ENCODE measurements at regions not wholly inside any gene's neighbourhood (a gene's known extent, or its start where the extent isn't known, plus 50 kb on each side); places are given as distances from the start of the nearest gene placed in this dataset.

GRCh38 chr9:129391221-129391661 is 213.2 kb upstream of the IER5L start:
- H3K4me3 ChIP-seq (ENCODE audit: low read depth, low read length) = no peak overlapping the region
- ChIA-PET CTCF (interaction anchor here (0.7 to 1.0 kb wide), 3 partner anchors 18 to 1120 kb away, joined by 3 to 5 read pairs (median 4); no protein-coding TSS in a partner anchor), POLR2A (no interaction called here)
- H3K9me3 ChIP-seq (ENCODE audit: control insufficient read depth, insufficient read depth, low read depth, low read length) = no peaks in the 10 kb centered on the region
- H3K27ac ChIP-seq (ENCODE audit: extremely low read depth, low read depth, low read length) = no peak overlapping the region
- no peaks in the 10 kb centered on the region for H3K4me1 ChIP-seq (ENCODE audit: control insufficient read depth, insufficient read depth, low read length)
- TF ChIP-seq ZXDB (tag by site-specific recombination; IDR thresholded peaks at IDR 0.05) (no peak), ZNF433 (tag by site-specific recombination; IDR thresholded peaks at IDR 0.05; ENCODE audit: low read depth) (no peak)
- no peaks in the 10 kb centered on the region for H3K36me3 ChIP-seq (ENCODE audit: control insufficient read depth in 2 of 2, insufficient read depth in 1 of 2, low read length in 2 of 2)

GRCh38 chr9:129390541-129390940 is 212.5 kb upstream of the IER5L start:
- ChIA-PET POLR2A (no interaction called here), CTCF (interaction anchor here (0.7 to 1.0 kb wide), 2 partner anchors 221 to 1120 kb away, joined by 4 to 5 read pairs; no protein-coding TSS in a partner anchor)
- Histone ChIP-seq H3K36me3 (ENCODE audit: control insufficient read depth in 2 of 2, insufficient read depth in 1 of 2, low read length in 2 of 2) (no peaks in the 10 kb centered on the region), H3K4me1 (ENCODE audit: control insufficient read depth, insufficient read depth, low read length) (no peaks in the 10 kb centered on the region), H3K27ac (ENCODE audit: extremely low read depth, low read depth, low read length) (no peak overlapping the region), H3K9me3 (ENCODE audit: control insufficient read depth, insufficient read depth, low read depth, low read length) (no peaks in the 10 kb centered on the region), H3K4me3 (ENCODE audit: low read depth, low read length) (no peak overlapping the region)
- TF ChIP-seq, protein P1, sequence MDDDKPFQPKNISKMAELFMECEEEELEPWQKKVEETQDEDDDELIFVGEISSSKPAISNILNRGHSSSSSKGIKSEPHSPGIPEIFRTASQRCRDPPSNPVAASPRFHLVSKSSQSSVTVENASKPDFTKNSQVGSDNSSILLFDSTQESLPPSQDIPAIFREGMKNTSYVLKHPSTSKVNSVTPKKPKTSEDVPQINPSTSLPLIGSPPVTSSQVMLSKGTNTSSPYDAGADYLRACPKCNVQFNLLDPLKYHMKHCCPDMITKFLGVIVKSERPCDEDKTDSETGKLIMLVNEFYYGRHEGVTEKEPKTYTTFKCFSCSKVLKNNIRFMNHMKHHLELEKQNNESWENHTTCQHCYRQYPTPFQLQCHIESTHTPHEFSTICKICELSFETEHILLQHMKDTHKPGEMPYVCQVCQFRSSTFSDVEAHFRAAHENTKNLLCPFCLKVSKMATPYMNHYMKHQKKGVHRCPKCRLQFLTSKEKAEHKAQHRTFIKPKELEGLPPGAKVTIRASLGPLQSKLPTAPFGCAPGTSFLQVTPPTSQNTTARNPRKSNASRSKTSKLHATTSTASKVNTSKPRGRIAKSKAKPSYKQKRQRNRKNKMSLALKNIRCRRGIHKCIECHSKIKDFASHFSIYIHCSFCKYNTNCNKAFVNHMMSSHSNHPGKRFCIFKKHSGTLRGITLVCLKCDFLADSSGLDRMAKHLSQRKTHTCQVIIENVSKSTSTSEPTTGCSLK (tag by site-specific recombination; IDR thresholded peaks at IDR 0.05) = no peak
- no peak for TF ChIP-seq PRDM4 (tag by site-specific recombination; IDR thresholded peaks at IDR 0.05)
- no peak for TF ChIP-seq ZNF155 (tag by site-specific recombination; IDR thresholded peaks at IDR 0.05)
- no peak for TF ChIP-seq GLI4 (tag by site-specific recombination; IDR thresholded peaks at IDR 0.05)
- TF ChIP-seq ZNF404 (tag by site-specific recombination; IDR thresholded peaks at IDR 0.05) = no peak
- TF ChIP-seq ZNF585B (tag by site-specific recombination; IDR thresholded peaks at IDR 0.05) = no peak
- TF ChIP-seq ZNF398 (tag by site-specific recombination; IDR thresholded peaks at IDR 0.05) = no peak
- TF ChIP-seq, protein P2, sequence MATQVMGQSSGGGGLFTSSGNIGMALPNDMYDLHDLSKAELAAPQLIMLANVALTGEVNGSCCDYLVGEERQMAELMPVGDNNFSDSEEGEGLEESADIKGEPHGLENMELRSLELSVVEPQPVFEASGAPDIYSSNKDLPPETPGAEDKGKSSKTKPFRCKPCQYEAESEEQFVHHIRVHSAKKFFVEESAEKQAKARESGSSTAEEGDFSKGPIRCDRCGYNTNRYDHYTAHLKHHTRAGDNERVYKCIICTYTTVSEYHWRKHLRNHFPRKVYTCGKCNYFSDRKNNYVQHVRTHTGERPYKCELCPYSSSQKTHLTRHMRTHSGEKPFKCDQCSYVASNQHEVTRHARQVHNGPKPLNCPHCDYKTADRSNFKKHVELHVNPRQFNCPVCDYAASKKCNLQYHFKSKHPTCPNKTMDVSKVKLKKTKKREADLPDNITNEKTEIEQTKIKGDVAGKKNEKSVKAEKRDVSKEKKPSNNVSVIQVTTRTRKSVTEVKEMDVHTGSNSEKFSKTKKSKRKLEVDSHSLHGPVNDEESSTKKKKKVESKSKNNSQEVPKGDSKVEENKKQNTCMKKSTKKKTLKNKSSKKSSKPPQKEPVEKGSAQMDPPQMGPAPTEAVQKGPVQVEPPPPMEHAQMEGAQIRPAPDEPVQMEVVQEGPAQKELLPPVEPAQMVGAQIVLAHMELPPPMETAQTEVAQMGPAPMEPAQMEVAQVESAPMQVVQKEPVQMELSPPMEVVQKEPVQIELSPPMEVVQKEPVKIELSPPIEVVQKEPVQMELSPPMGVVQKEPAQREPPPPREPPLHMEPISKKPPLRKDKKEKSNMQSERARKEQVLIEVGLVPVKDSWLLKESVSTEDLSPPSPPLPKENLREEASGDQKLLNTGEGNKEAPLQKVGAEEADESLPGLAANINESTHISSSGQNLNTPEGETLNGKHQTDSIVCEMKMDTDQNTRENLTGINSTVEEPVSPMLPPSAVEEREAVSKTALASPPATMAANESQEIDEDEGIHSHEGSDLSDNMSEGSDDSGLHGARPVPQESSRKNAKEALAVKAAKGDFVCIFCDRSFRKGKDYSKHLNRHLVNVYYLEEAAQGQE (tag by site-specific recombination; IDR thresholded peaks at IDR 0.05) = no peak
- TF ChIP-seq KLF17 (tag by site-specific recombination; IDR thresholded peaks at IDR 0.05) = no peak
- TF ChIP-seq KLF1 (tag by site-specific recombination; IDR thresholded peaks at IDR 0.05) = no peak
- no peak for TF ChIP-seq ZNF621 (tag by site-specific recombination; IDR thresholded peaks at IDR 0.05)
- TF ChIP-seq ZNF341 (tag by site-specific recombination; IDR thresholded peaks at IDR 0.05; ENCODE audit: low read depth) = no peak
- no peak for TF ChIP-seq ZNF571 (tag by site-specific recombination; IDR thresholded peaks at IDR 0.05)
- TF ChIP-seq, protein P3, sequence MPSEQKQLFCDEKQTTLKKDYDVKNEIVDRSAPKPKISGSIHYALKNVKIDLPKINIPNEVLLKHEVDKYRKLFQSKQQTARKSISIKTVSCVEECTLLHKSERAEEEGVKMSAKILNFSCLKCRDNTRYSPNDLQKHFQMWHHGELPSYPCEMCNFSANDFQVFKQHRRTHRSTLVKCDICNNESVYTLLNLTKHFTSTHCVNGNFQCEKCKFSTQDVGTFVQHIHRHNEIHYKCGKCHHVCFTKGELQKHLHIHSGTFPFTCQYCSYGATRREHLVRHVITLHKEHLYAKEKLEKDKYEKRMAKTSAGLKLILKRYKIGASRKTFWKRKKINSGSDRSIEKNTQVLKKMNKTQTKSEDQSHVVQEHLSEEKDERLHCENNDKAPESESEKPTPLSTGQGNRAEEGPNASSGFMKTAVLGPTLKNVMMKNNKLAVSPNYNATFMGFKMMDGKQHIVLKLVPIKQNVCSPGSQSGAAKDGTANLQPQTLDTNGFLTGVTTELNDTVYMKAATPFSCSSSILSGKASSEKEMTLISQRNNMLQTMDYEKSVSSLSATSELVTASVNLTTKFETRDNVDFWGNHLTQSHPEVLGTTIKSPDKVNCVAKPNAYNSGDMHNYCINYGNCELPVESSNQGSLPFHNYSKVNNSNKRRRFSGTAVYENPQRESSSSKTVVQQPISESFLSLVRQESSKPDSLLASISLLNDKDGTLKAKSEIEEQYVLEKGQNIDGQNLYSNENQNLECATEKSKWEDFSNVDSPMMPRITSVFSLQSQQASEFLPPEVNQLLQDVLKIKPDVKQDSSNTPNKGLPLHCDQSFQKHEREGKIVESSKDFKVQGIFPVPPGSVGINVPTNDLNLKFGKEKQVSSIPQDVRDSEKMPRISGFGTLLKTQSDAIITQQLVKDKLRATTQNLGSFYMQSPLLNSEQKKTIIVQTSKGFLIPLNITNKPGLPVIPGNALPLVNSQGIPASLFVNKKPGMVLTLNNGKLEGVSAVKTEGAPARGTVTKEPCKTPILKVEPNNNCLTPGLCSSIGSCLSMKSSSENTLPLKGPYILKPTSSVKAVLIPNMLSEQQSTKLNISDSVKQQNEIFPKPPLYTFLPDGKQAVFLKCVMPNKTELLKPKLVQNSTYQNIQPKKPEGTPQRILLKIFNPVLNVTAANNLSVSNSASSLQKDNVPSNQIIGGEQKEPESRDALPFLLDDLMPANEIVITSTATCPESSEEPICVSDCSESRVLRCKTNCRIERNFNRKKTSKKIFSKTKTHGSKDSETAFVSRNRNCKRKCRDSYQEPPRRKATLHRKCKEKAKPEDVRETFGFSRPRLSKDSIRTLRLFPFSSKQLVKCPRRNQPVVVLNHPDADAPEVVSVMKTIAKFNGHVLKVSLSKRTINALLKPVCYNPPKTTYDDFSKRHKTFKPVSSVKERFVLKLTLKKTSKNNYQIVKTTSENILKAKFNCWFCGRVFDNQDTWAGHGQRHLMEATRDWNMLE (tag by site-specific recombination; conservative IDR thresholded peaks at IDR 0.05; ENCODE audit: low read depth) = no peak
- TF ChIP-seq ZFHX2 (tag by site-specific recombination; conservative IDR thresholded peaks at IDR 0.05) = no peak
- no peak for TF ChIP-seq ZNF121 (tag by site-specific recombination; IDR thresholded peaks at IDR 0.05)
- TF ChIP-seq ZNF19 (tag by site-specific recombination; IDR thresholded peaks at IDR 0.05; ENCODE audit: low read depth) = no peak
